ENCODE measurements at regions not wholly inside any gene's neighbourhood (a gene's known extent, or its start where the extent isn't known, plus 50 kb on each side); places are given as distances from the start of the nearest gene placed in this dataset.

- H2BK5ac ChIP-seq (ENCODE audit: low read length) = no peak overlapping the region
- no peak overlapping the region for H2BK120ac ChIP-seq (ENCODE audit: low read depth, low read length)
- no peaks in the 10 kb centered on the region for H3K27me3 ChIP-seq (ENCODE audit: insufficient read depth, low read length, poor library complexity)
- H3K79me2 ChIP-seq (ENCODE audit: control insufficient read depth, insufficient read depth, low read length) = no peaks in the 10 kb centered on the region
- H3K4me3 ChIP-seq (ENCODE audit: low read length) = no peak overlapping the region
- H3K56ac ChIP-seq (ENCODE audit: low read length) = no peak overlapping the region
- H3K9ac ChIP-seq (ENCODE audit: low read length) = no peak overlapping the region
- H3K4me1 ChIP-seq (ENCODE audit: control insufficient read depth, low read depth, low read length) = no peaks in the 10 kb centered on the region
- WGBS (ENCODE audit: extremely low coverage, insufficient coverage, low lambda C conversion rate) = no CpG with 5 or more reads among the region's 2 CpGs
- no peak overlapping the region for H4K5ac ChIP-seq (ENCODE audit: low read length)
- no peak overlapping the region for H3K4ac ChIP-seq (ENCODE audit: low read depth, low read length)
- no peak overlapping the region for H4K8ac ChIP-seq (ENCODE audit: low read depth, low read length)
- no peaks in the 10 kb centered on the region for H3K36me3 ChIP-seq (ENCODE audit: control insufficient read depth, insufficient read depth, low read length)
- no peak overlapping the region for H2AK5ac ChIP-seq (ENCODE audit: low read length)
- no peaks in the 10 kb centered on the region for H3K79me1 ChIP-seq (ENCODE audit: low read length)
- no peak for DNase-seq
- H3K27ac ChIP-seq (ENCODE audit: low read depth, low read length) = no peak overlapping the region
- no peak overlapping the region for H3K23ac ChIP-seq (ENCODE audit: low read length)
- no peak overlapping the region for H3K18ac ChIP-seq (ENCODE audit: low read length)
- H3K4me2 ChIP-seq (ENCODE audit: low read length) = no peak overlapping the region
- no peak overlapping the region for H2BK15ac ChIP-seq (replicated peaks; ENCODE audit: low read depth)
Observed at GRCh38 chr5:120304663-120305062, 159.4 kb upstream of the PRR16 start.

- no peak overlapping the region for H3K4ac ChIP-seq (ENCODE audit: low read depth, low read length)
- H2BK15ac ChIP-seq (replicated peaks; ENCODE audit: low read depth) = no peak overlapping the region
- no peak overlapping the region for H3K56ac ChIP-seq (ENCODE audit: low read length)
- H3K4me2 ChIP-seq (ENCODE audit: low read length) = no peak overlapping the region
- H4K8ac ChIP-seq (ENCODE audit: low read depth, low read length) = no peak overlapping the region
- H3K79me1 ChIP-seq (ENCODE audit: low read length) = no peaks in the 10 kb centered on the region
- no peak overlapping the region for H4K5ac ChIP-seq (ENCODE audit: low read length)
- no peak overlapping the region for H3K9ac ChIP-seq (ENCODE audit: low read length)
- H3K79me2 ChIP-seq (ENCODE audit: control insufficient read depth, insufficient read depth, low read length) = no peaks in the 10 kb centered on the region
- H3K18ac ChIP-seq (ENCODE audit: low read length) = no peak overlapping the region
- no peaks in the 10 kb centered on the region for H3K4me1 ChIP-seq (ENCODE audit: control insufficient read depth, low read depth, low read length)
- DNase-seq = no peak
- H2BK120ac ChIP-seq (ENCODE audit: low read depth, low read length) = no peak overlapping the region
- no peaks in the 10 kb centered on the region for H3K36me3 ChIP-seq (ENCODE audit: control insufficient read depth, insufficient read depth, low read length)
- no peak overlapping the region for H3K27ac ChIP-seq (ENCODE audit: low read depth, low read length)
- no peak overlapping the region for H3K23ac ChIP-seq (ENCODE audit: low read length)
- H3K27me3 ChIP-seq (ENCODE audit: insufficient read depth, low read length, poor library complexity) = no peaks in the 10 kb centered on the region
- no CpG with 5 or more reads among the region's 3 CpGs for WGBS (ENCODE audit: extremely low coverage, insufficient coverage, low lambda C conversion rate)
- no peak overlapping the region for H2AK5ac ChIP-seq (ENCODE audit: low read length)
- H2BK5ac ChIP-seq (ENCODE audit: low read length) = no peak overlapping the region
- no peak overlapping the region for H3K4me3 ChIP-seq (ENCODE audit: low read length)
Observed at GRCh38 chr5:120306303-120306702, 157.8 kb upstream of the PRR16 start.

- Histone ChIP-seq H3K4ac (ENCODE audit: low read depth, low read length) (no peak overlapping the region), H3K9ac (ENCODE audit: low read length) (no peak overlapping the region), H3K18ac (ENCODE audit: low read length) (no peak overlapping the region), H3K4me2 (ENCODE audit: low read length) (no peak overlapping the region), H2BK5ac (ENCODE audit: low read length) (no peak overlapping the region), H3K4me1 (ENCODE audit: control insufficient read depth, low read depth, low read length) (no peaks in the 10 kb centered on the region), H4K8ac (ENCODE audit: low read depth, low read length) (no peak overlapping the region), H2BK15ac (replicated peaks; ENCODE audit: low read depth) (no peak overlapping the region), H3K79me1 (ENCODE audit: low read length) (no peaks in the 10 kb centered on the region), H3K56ac (ENCODE audit: low read length) (no peak overlapping the region), H3K4me3 (ENCODE audit: low read length) (no peak overlapping the region), H3K27me3 (ENCODE audit: insufficient read depth, low read length, poor library complexity) (no peaks in the 10 kb centered on the region), H3K36me3 (ENCODE audit: control insufficient read depth, insufficient read depth, low read length) (no peaks in the 10 kb centered on the region), H3K23ac (ENCODE audit: low read length) (no peak overlapping the region), H2BK120ac (ENCODE audit: low read depth, low read length) (no peak overlapping the region), H4K5ac (ENCODE audit: low read length) (no peak overlapping the region), H2AK5ac (ENCODE audit: low read length) (no peak overlapping the region), H3K79me2 (ENCODE audit: control insufficient read depth, insufficient read depth, low read length) (no peaks in the 10 kb centered on the region), H3K27ac (ENCODE audit: low read depth, low read length) (no peak overlapping the region)
- DNase-seq = no peak
Observed at GRCh38 chr5:120314191-120314590, 149.9 kb upstream of the PRR16 start.

GRCh38 chr5:120320626-120321025, 143.5 kb upstream of the PRR16 start:
- Histone ChIP-seq H2BK5ac (ENCODE audit: low read length) (no peak overlapping the region), H2AK5ac (ENCODE audit: low read length) (no peak overlapping the region), H3K79me2 (ENCODE audit: control insufficient read depth, insufficient read depth, low read length) (no peaks in the 10 kb centered on the region), H4K8ac (ENCODE audit: low read depth, low read length) (no peak overlapping the region), H2BK15ac (replicated peaks; ENCODE audit: low read depth) (no peak overlapping the region), H3K27ac (ENCODE audit: low read depth, low read length) (no peak overlapping the region), H3K18ac (ENCODE audit: low read length) (no peak overlapping the region), H2BK120ac (ENCODE audit: low read depth, low read length) (no peak overlapping the region), H3K4ac (ENCODE audit: low read depth, low read length) (no peak overlapping the region), H3K79me1 (ENCODE audit: low read length) (no peaks in the 10 kb centered on the region), H4K5ac (ENCODE audit: low read length) (no peak overlapping the region), H3K4me3 (ENCODE audit: low read length) (no peak overlapping the region), H3K36me3 (ENCODE audit: control insufficient read depth, insufficient read depth, low read length) (no peaks in the 10 kb centered on the region), H3K23ac (ENCODE audit: low read length) (no peak overlapping the region), H3K4me2 (ENCODE audit: low read length) (no peak overlapping the region), H3K4me1 (ENCODE audit: control insufficient read depth, low read depth, low read length) (no peaks in the 10 kb centered on the region), H3K9ac (ENCODE audit: low read length) (no peak overlapping the region), H3K56ac (ENCODE audit: low read length) (no peak overlapping the region), H3K27me3 (ENCODE audit: insufficient read depth, low read length, poor library complexity) (no peaks in the 10 kb centered on the region)
- no peak for DNase-seq

GRCh38 chr5:120326651-120327050, 137.4 kb upstream of the PRR16 start:
- H2BK15ac ChIP-seq (replicated peaks; ENCODE audit: low read depth) = no peak overlapping the region
- no peak overlapping the region for H4K5ac ChIP-seq (ENCODE audit: low read length)
- no peaks in the 10 kb centered on the region for H3K79me1 ChIP-seq (ENCODE audit: low read length)
- H2BK5ac ChIP-seq (ENCODE audit: low read length) = no peak overlapping the region
- H3K4ac ChIP-seq (ENCODE audit: low read depth, low read length) = no peak overlapping the region
- H3K27me3 ChIP-seq (ENCODE audit: insufficient read depth, low read length, poor library complexity) = no peaks in the 10 kb centered on the region
- H3K4me3 ChIP-seq (ENCODE audit: low read length) = no peak overlapping the region
- H2AK5ac ChIP-seq (ENCODE audit: low read length) = no peak overlapping the region
- no peak overlapping the region for H3K27ac ChIP-seq (ENCODE audit: low read depth, low read length)
- H3K18ac ChIP-seq (ENCODE audit: low read length) = no peak overlapping the region
- H3K9ac ChIP-seq (ENCODE audit: low read length) = no peak overlapping the region
- no peak for DNase-seq
- H3K79me2 ChIP-seq (ENCODE audit: control insufficient read depth, insufficient read depth, low read length) = no peaks in the 10 kb centered on the region
- no peak overlapping the region for H3K4me2 ChIP-seq (ENCODE audit: low read length)
- no peaks in the 10 kb centered on the region for H3K36me3 ChIP-seq (ENCODE audit: control insufficient read depth, insufficient read depth, low read length)
- no peak overlapping the region for H4K8ac ChIP-seq (ENCODE audit: low read depth, low read length)
- H3K23ac ChIP-seq (ENCODE audit: low read length) = no peak overlapping the region
- no peak overlapping the region for H2BK120ac ChIP-seq (ENCODE audit: low read depth, low read length)
- H3K56ac ChIP-seq (ENCODE audit: low read length) = no peak overlapping the region
- no peaks in the 10 kb centered on the region for H3K4me1 ChIP-seq (ENCODE audit: control insufficient read depth, low read depth, low read length)

GRCh38 chr5:120327180-120327579, 136.9 kb upstream of the PRR16 start:
- H3K18ac ChIP-seq (ENCODE audit: low read length) = no peak overlapping the region
- H3K27me3 ChIP-seq (ENCODE audit: insufficient read depth, low read length, poor library complexity) = no peaks in the 10 kb centered on the region
- H3K4me1 ChIP-seq (ENCODE audit: control insufficient read depth, low read depth, low read length) = no peaks in the 10 kb centered on the region
- no peak overlapping the region for H3K23ac ChIP-seq (ENCODE audit: low read length)
- no peaks in the 10 kb centered on the region for H3K79me1 ChIP-seq (ENCODE audit: low read length)
- no peaks in the 10 kb centered on the region for H3K79me2 ChIP-seq (ENCODE audit: control insufficient read depth, insufficient read depth, low read length)
- no peak overlapping the region for H3K56ac ChIP-seq (ENCODE audit: low read length)
- H3K4ac ChIP-seq (ENCODE audit: low read depth, low read length) = no peak overlapping the region
- H3K9ac ChIP-seq (ENCODE audit: low read length) = no peak overlapping the region
- no CpG with 5 or more reads among the region's 2 CpGs for WGBS (ENCODE audit: extremely low coverage, insufficient coverage, low lambda C conversion rate)
- H3K36me3 ChIP-seq (ENCODE audit: control insufficient read depth, insufficient read depth, low read length) = no peaks in the 10 kb centered on the region
- H4K5ac ChIP-seq (ENCODE audit: low read length) = no peak overlapping the region
- H2BK5ac ChIP-seq (ENCODE audit: low read length) = no peak overlapping the region
- H3K4me3 ChIP-seq (ENCODE audit: low read length) = no peak overlapping the region
- no peak overlapping the region for H3K27ac ChIP-seq (ENCODE audit: low read depth, low read length)
- no peak overlapping the region for H2AK5ac ChIP-seq (ENCODE audit: low read length)
- no peak overlapping the region for H3K4me2 ChIP-seq (ENCODE audit: low read length)
- H2BK120ac ChIP-seq (ENCODE audit: low read depth, low read length) = no peak overlapping the region
- DNase-seq = no peak
- no peak overlapping the region for H4K8ac ChIP-seq (ENCODE audit: low read depth, low read length)
- no peak overlapping the region for H2BK15ac ChIP-seq (replicated peaks; ENCODE audit: low read depth)

All from mesendoderm (in vitro differentiated cells).